CD4-positive, CD25-positive, alpha-beta regulatory T cell (primary cell): ENCODE measurements at regions not wholly inside any gene's neighbourhood (a gene's known extent, or its start where the extent isn't known, plus 50 kb on each side); places are given as distances from the start of the nearest gene placed in this dataset.

Experiments used
- ATAC-seq, 2 donors: fragments of 150-1000 bp; cut with Tn5 transposase; one replicate each; pipeline ENCODE4 v1.10.0; 2021; ENCODE audit warnings: low read depth in 2 of 2, moderate number of reproducible peaks in 2 of 2, moderate library complexity in 1 of 2
- DNase-seq, 3 donors: peaks; one replicate each; pipeline versions ENCODE4 v3.0.0 to v3.0.0-alpha.2; 2012 to 2022; ENCODE audit warnings: mixed read lengths in 1 of 3
- H3K27ac ChIP-seq: one replicate; pipeline ENCODE4 v1.7.0; 2013; ENCODE audit warnings: mild to moderate bottlenecking, low read length; ENCODE audit not compliant: insufficient read depth, poor library complexity, severe bottlenecking
- H3K27me3 ChIP-seq: one replicate; pipeline ENCODE4 v1.7.0; 2013; ENCODE audit warnings: low read length; ENCODE audit not compliant: control insufficient read depth, insufficient read depth
- H3K36me3 ChIP-seq: one replicate; pipeline ENCODE4 v1.7.0; 2013; ENCODE audit warnings: mild to moderate bottlenecking, low read length, moderate library complexity; ENCODE audit not compliant: control insufficient read depth, insufficient read depth
- H3K4me1 ChIP-seq: 2 replicates; pipeline ENCODE4 v1.7.0; 2013; ENCODE audit warnings: mild to moderate bottlenecking, low read length; ENCODE audit not compliant: insufficient read depth, control insufficient read depth, poor library complexity, severe bottlenecking
- H3K4me3 ChIP-seq: one replicate; pipeline ENCODE4 v1.7.0; 2013; ENCODE audit warnings: low read depth, mild to moderate bottlenecking, low read length, moderate library complexity
- H3K9me3 ChIP-seq, 2 experiments: 1 replicate in 1 of 2; 2 replicates in 1 of 2; pipeline ENCODE4 v1.7.0; 2013; ENCODE audit warnings: low read length in 2 of 2, mild to moderate bottlenecking in 1 of 2, moderate library complexity in 1 of 2; ENCODE audit not compliant: control insufficient read depth in 2 of 2
- H3K27ac Mint-ChIP-seq, 3 donors: one replicate each; pipeline ENCODE4 v1.8.0; 2020 to 2022; ENCODE audit warnings: mild to moderate bottlenecking in 3 of 3, mixed read lengths in 3 of 3, moderate library complexity in 2 of 3
- H3K27me3 Mint-ChIP-seq: one replicate; pipeline ENCODE4 v1.8.0; 2022; ENCODE audit warnings: mild to moderate bottlenecking, mixed read lengths
- H3K36me3 Mint-ChIP-seq: one replicate; pipeline ENCODE4 v1.8.0; 2020; ENCODE audit warnings: mixed read lengths
- H3K4me1 Mint-ChIP-seq, 4 donors: one replicate each; pipeline ENCODE4 v1.8.0; 2020 to 2022; ENCODE audit warnings: mixed read lengths in 4 of 4, mild to moderate bottlenecking in 1 of 4
- H3K4me3 Mint-ChIP-seq, 4 donors: one replicate each; pipeline ENCODE4 v1.8.0; 2020 to 2022; ENCODE audit warnings: mild to moderate bottlenecking in 4 of 4, mixed read lengths in 4 of 4, moderate library complexity in 3 of 4
- H3K9me3 Mint-ChIP-seq, 7 donors: one replicate each; pipeline ENCODE4 v1.8.0; 2020 to 2022; ENCODE audit warnings: mixed read lengths in 7 of 7, mild to moderate bottlenecking in 3 of 7, moderate library complexity in 2 of 7

DNA sequence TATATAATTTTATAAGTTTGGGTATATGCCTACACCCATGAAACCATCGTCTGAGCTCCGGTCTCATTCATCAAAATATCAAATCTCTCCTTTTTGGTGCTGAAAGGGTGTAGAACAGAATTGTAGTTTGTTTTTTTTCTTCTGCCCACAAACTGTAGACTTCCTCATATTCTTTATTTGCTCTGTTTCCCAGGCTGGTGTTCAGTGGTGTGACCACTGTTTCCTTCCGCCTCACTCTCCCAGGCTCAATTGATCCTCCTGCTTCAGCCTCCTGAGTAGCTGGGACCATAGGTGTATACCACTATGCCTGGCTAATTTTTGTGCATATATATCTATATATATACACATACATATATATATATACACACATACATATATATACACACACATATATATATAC, 139.6 kb upstream of the HCRTR2 start:
- Mint-ChIP-seq H3K9me3 (peaks cover 3 to 32% (median 15%) of the 10 kb centered on the region in 7 donors), H3K4me3 (no peak overlapping the region), H3K4me1 (no peaks in the 10 kb centered on the region), H3K27me3 (no peaks in the 10 kb centered on the region), H3K27ac (no peak overlapping the region), H3K36me3 (no peaks in the 10 kb centered on the region)
- no peak for DNase-seq
- Histone ChIP-seq H3K27ac (no peak overlapping the region), H3K36me3 (no peaks in the 10 kb centered on the region), H3K4me1 (no peaks in the 10 kb centered on the region), H3K27me3 (no peaks in the 10 kb centered on the region), H3K4me3 (no peak overlapping the region), H3K9me3 (peaks cover 0 to 4% of the 10 kb centered on the region in 2 experiments)
- ATAC-seq: no peak

GRCh38 chr6:55040102-55040848, 134.0 kb upstream of the HCRTR2 start:
- no peaks in the 10 kb centered on the region for H3K4me1 ChIP-seq
- no peak for ATAC-seq
- Mint-ChIP-seq H3K36me3 (no peaks in the 10 kb centered on the region), H3K9me3 (peaks cover 3 to 34% (median 6%) of the 10 kb centered on the region in 7 donors), H3K4me3 (no peak overlapping the region), H3K27me3 (no peaks in the 10 kb centered on the region), H3K27ac (no peak overlapping the region), H3K4me1 (no peaks in the 10 kb centered on the region)
- no peak for DNase-seq
- H3K27ac ChIP-seq: no peak overlapping the region
- H3K36me3 ChIP-seq: no peaks in the 10 kb centered on the region
- H3K4me3 ChIP-seq: no peak overlapping the region
- H3K27me3 ChIP-seq: no peaks in the 10 kb centered on the region
- H3K9me3 ChIP-seq: no peaks in the 10 kb centered on the region

- Histone ChIP-seq H3K4me3 (no peak overlapping the region), H3K36me3 (no peaks in the 10 kb centered on the region), H3K27ac (no peak overlapping the region), H3K9me3 (no peaks in the 10 kb centered on the region), H3K27me3 (no peaks in the 10 kb centered on the region), H3K4me1 (no peaks in the 10 kb centered on the region)
- ATAC-seq: no peak
- Mint-ChIP-seq H3K4me1 (no peaks in the 10 kb centered on the region), H3K4me3 (no peak overlapping the region), H3K9me3 (peaks cover 0 to 15% (median 6%) of the 10 kb centered on the region in 7 donors), H3K27me3 (no peaks in the 10 kb centered on the region), H3K27ac (no peak overlapping the region), H3K36me3 (no peaks in the 10 kb centered on the region)
- DNase-seq: no peak
Observed at GRCh38 chr6:55046869-55047422, 127.4 kb upstream of the HCRTR2 start.

DNA sequence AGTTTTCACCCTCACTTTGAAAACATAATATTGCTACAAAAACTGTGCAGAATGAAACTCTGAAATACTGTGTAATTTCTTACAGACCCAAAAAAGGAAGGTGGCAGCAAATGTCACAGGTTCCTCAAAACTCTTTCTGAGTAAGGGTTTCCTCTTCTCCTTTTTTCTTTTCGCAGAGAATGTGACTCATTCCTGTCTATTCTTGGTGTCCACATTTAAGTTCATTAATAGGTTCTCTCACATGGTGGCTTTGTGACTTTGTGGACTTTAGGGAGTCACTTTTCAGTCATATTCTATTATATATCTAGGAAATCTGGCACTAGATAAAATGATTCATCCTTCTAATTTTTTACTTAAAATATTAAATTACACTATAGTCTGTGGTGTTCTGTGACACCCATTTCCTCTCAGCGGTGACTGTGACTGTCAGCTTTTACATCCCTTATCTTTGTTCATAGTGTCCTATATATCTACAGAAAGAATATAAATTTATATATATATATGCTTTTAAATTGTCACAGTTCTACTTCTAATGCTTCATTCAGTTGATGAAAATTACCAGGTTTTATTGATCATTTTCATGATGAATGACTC, 126.8 kb upstream of the HCRTR2 start:
- no peak overlapping the region for H3K4me3 Mint-ChIP-seq
- H3K36me3 ChIP-seq: no peaks in the 10 kb centered on the region
- H3K4me1 ChIP-seq: no peaks in the 10 kb centered on the region
- no peak overlapping the region for H3K27ac Mint-ChIP-seq
- H3K4me3 ChIP-seq: no peak overlapping the region
- no peak for DNase-seq
- no peaks in the 10 kb centered on the region for H3K4me1 Mint-ChIP-seq
- no peaks in the 10 kb centered on the region for H3K27me3 ChIP-seq
- H3K9me3 Mint-ChIP-seq: peaks cover 0 to 16% (median 6%) of the 10 kb centered on the region in 7 donors
- no peak overlapping the region for H3K27ac ChIP-seq
- H3K9me3 ChIP-seq: peaks cover 0 to under 1% of the 10 kb centered on the region in 2 experiments
- no peaks in the 10 kb centered on the region for H3K36me3 Mint-ChIP-seq
- no peak for ATAC-seq
- H3K27me3 Mint-ChIP-seq: no peaks in the 10 kb centered on the region

DNA sequence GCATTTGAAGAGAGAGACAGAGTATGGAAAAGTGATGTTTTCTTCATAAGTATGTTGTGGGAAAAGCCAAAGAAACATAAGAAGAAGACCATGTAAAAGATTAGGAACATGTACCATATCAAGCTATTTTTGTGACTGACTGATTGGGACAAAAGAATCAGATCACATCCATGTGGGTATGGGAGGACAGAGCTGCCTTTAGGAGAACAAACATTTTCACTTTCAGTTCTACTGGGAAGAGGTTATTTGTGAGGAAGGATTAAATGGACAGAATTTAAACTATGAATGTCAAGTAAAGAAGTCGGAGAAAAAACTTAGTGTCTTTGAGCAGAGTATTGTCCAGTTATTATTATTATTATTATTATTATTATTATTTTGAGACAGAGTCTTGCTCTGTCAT, 124.4 kb upstream of the HCRTR2 start:
- Histone ChIP-seq H3K4me3 (no peak overlapping the region), H3K36me3 (no peaks in the 10 kb centered on the region), H3K27ac (no peak overlapping the region), H3K27me3 (no peaks in the 10 kb centered on the region), H3K4me1 (no peaks in the 10 kb centered on the region), H3K9me3 (peaks cover 0 to 3% of the 10 kb centered on the region in 2 experiments)
- DNase-seq: no peak
- H3K27me3 Mint-ChIP-seq: no peaks in the 10 kb centered on the region
- H3K36me3 Mint-ChIP-seq: no peaks in the 10 kb centered on the region
- no peak overlapping the region for H3K27ac Mint-ChIP-seq
- no peaks in the 10 kb centered on the region for H3K4me1 Mint-ChIP-seq
- H3K4me3 Mint-ChIP-seq: no peak overlapping the region
- ATAC-seq: no peak
- H3K9me3 Mint-ChIP-seq: peaks cover 0 to 20% (median 4%) of the 10 kb centered on the region in 7 donors

GRCh38 chr6:55052846-55053245, 121.5 kb upstream of the HCRTR2 start:
- DNase-seq (no peak), ATAC-seq (no peak)
- Mint-ChIP-seq H3K27ac (no peak overlapping the region), H3K4me1 (no peaks in the 10 kb centered on the region), H3K36me3 (no peaks in the 10 kb centered on the region), H3K4me3 (no peak overlapping the region), H3K27me3 (no peaks in the 10 kb centered on the region), H3K9me3 (peaks cover 0 to 22% (median 8%) of the 10 kb centered on the region in 7 donors)
- H3K9me3 ChIP-seq: peaks cover 0 to 3% of the 10 kb centered on the region in 2 experiments
- no peaks in the 10 kb centered on the region for H3K27me3 ChIP-seq
- H3K4me3 ChIP-seq: no peak overlapping the region
- H3K36me3 ChIP-seq: no peaks in the 10 kb centered on the region
- H3K4me1 ChIP-seq: no peaks in the 10 kb centered on the region
- no peak overlapping the region for H3K27ac ChIP-seq

DNA sequence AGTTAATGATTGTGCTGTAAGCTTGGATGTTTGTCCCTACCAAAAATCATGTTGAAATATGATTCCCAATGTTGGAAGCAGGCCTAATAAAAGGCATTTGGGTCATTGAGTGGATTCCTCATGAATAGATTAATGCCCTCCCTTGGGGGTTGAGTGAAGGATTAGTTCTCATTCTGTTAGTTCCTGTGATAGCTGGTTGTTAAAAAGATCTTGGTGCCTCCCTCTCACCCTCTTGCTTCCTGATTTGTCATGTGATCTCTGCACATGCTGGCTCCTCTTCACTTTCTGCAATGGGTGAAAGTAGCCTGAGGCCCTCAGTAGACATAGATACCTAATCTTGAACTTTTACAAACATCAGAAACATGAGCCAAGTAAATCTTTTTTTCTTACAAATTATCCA, 115.6 kb upstream of the HCRTR2 start:
- peaks cover 0 to 2% of the 10 kb centered on the region in 2 experiments for H3K9me3 ChIP-seq
- DNase-seq: no peak
- H3K27ac Mint-ChIP-seq: no peak overlapping the region
- H3K36me3 Mint-ChIP-seq: no peaks in the 10 kb centered on the region
- no peaks in the 10 kb centered on the region for H3K4me1 Mint-ChIP-seq
- no peak overlapping the region for H3K27ac ChIP-seq
- no peak for ATAC-seq
- no peaks in the 10 kb centered on the region for H3K27me3 ChIP-seq
- H3K4me3 Mint-ChIP-seq: no peak overlapping the region
- no peaks in the 10 kb centered on the region for H3K27me3 Mint-ChIP-seq
- peaks cover 0 to 25% (median 12%) of the 10 kb centered on the region in 7 donors for H3K9me3 Mint-ChIP-seq
- H3K4me1 ChIP-seq: no peaks in the 10 kb centered on the region
- no peak overlapping the region for H3K4me3 ChIP-seq
- no peaks in the 10 kb centered on the region for H3K36me3 ChIP-seq
